ENCODE measurements at regions not wholly inside any gene's neighbourhood (a gene's known extent, or its start where the extent isn't known, plus 50 kb on each side); places are given as distances from the start of the nearest gene placed in this dataset.

DNA sequence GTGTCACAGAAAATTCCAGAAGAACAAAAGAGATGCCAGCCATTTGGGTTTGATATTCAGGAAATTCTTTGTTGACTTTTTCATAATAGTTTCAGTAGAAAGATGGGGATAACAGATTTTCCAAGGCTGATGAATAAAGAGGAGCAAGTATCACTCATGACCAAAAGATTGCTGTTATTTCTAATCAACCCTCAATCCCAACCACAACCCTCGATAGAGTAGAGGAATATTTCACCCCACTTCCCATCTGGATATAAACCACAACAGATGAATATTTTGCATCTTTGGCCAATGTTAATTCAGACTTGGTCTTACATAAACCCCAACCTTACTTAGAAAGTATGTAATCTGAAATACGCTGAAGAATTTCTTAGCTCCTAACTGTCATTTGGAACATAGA is 232.4 kb downstream of the SEC16B start:
- DNase-seq (no peak), ATAC-seq (ENCODE audit: low read depth) (no peak)
- intact Hi-C loops (cut with micrococcal nuclease) = no loop called here
- Histone ChIP-seq H4K5ac (ENCODE audit: low read depth, low read length) (no peak overlapping the region), H3K9me1 (ENCODE audit: insufficient read depth, low read length) (no peaks in the 10 kb centered on the region), H3K79me1 (ENCODE audit: low read depth in 1 of 2, low read length in 2 of 2) (no peaks in the 10 kb centered on the region), H2BK5ac (ENCODE audit: low read depth, low read length, poor library complexity, severe bottlenecking) (no peak overlapping the region), H3K56ac (ENCODE audit: extremely low read depth, insufficient read depth, low read length) (no peak overlapping the region), H3K23ac (ENCODE audit: low read depth, low read length) (no peak overlapping the region), H2BK20ac (ENCODE audit: low read depth, low read length) (no peak overlapping the region), H3K4me1 (ENCODE audit: control insufficient read depth, insufficient read depth, low read length) (no peaks in the 10 kb centered on the region), H3K4me3 (ENCODE audit: insufficient read depth, low read depth, low read length) (no peak overlapping the region), H3K9ac (ENCODE audit: low read depth, low read length) (no peak overlapping the region), H3K14ac (replicated peaks; ENCODE audit: low read depth, low read length) (no peak overlapping the region), H2AFZ (replicated peaks; ENCODE audit: low read length, poor library complexity) (no peak overlapping the region), H4K8ac (ENCODE audit: low read depth in 2 of 2, low read length in 2 of 2) (no peak overlapping the region), H3K4ac (ENCODE audit: low read depth, low read length) (no peak overlapping the region), H4K91ac (ENCODE audit: insufficient read depth, low read depth, low read length) (no peak overlapping the region), H2BK15ac (ENCODE audit: low read depth, low read length) (no peak overlapping the region), H2AK5ac (ENCODE audit: low read depth, low read length) (no peak overlapping the region), H3K27ac (ENCODE audit: insufficient read depth, low read length) (no peak overlapping the region), H2AK9ac (replicated peaks; ENCODE audit: low read depth, low read length, poor library complexity) (no peak overlapping the region), H3K36me3 (ENCODE audit: control insufficient read depth, insufficient read depth, low read length) (no peaks in the 10 kb centered on the region), H3K4me2 (ENCODE audit: low read depth, low read length) (no peak overlapping the region), H2BK120ac (ENCODE audit: low read depth, low read length) (no peak overlapping the region), H3K18ac (ENCODE audit: low read depth, low read length) (no peak overlapping the region), H4K20me1 (ENCODE audit: insufficient read depth, low read length) (no peaks in the 10 kb centered on the region), H3K27me3 (ENCODE audit: control insufficient read depth, insufficient read depth, low read length) (no peaks in the 10 kb centered on the region), H3K9me3 (ENCODE audit: control insufficient read depth, insufficient read depth, low read length) (no peaks in the 10 kb centered on the region)
- dilution Hi-C loops (cut with HindIII; ENCODE audit: low sequenced_read_pairs, unreplicated experiment) = no loop called here
- no peak for TF ChIP-seq SMC3 (IDR thresholded peaks at IDR 0.05; ENCODE audit: low read depth, low read length)
- TF ChIP-seq FOS (IDR thresholded peaks at IDR 0.05; ENCODE audit: low read depth, low read length) = no peak
- no peak for TF ChIP-seq CHD1 (IDR thresholded peaks at IDR 0.05; ENCODE audit: low read depth, low read length)
- TF ChIP-seq, protein P1, sequence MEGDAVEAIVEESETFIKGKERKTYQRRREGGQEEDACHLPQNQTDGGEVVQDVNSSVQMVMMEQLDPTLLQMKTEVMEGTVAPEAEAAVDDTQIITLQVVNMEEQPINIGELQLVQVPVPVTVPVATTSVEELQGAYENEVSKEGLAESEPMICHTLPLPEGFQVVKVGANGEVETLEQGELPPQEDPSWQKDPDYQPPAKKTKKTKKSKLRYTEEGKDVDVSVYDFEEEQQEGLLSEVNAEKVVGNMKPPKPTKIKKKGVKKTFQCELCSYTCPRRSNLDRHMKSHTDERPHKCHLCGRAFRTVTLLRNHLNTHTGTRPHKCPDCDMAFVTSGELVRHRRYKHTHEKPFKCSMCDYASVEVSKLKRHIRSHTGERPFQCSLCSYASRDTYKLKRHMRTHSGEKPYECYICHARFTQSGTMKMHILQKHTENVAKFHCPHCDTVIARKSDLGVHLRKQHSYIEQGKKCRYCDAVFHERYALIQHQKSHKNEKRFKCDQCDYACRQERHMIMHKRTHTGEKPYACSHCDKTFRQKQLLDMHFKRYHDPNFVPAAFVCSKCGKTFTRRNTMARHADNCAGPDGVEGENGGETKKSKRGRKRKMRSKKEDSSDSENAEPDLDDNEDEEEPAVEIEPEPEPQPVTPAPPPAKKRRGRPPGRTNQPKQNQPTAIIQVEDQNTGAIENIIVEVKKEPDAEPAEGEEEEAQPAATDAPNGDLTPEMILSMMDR (conservative IDR thresholded peaks at IDR 0.05; ENCODE audit: low read depth, low read length) = no peak
- no peak for TF ChIP-seq NFE2L2 (IDR thresholded peaks at IDR 0.05; ENCODE audit: low read depth, low read length)
- no peak for TF ChIP-seq CEBPB (IDR thresholded peaks at IDR 0.05; ENCODE audit: low read depth, low read length)
- no peak for TF ChIP-seq POLR2A (IDR thresholded peaks at IDR 0.05; ENCODE audit: low read depth, low read length)
- TF ChIP-seq RFX5 (IDR thresholded peaks at IDR 0.05; ENCODE audit: low read depth, low read length) = no peak
- no peak for TF ChIP-seq RCOR1 (IDR thresholded peaks at IDR 0.05; ENCODE audit: insufficient replicate concordance, low read length)
- TF ChIP-seq RAD21 (IDR thresholded peaks at IDR 0.05; ENCODE audit: low read length) = no peak
- TF ChIP-seq, protein P2, sequence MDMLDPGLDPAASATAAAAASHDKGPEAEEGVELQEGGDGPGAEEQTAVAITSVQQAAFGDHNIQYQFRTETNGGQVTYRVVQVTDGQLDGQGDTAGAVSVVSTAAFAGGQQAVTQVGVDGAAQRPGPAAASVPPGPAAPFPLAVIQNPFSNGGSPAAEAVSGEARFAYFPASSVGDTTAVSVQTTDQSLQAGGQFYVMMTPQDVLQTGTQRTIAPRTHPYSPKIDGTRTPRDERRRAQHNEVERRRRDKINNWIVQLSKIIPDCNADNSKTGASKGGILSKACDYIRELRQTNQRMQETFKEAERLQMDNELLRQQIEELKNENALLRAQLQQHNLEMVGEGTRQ (IDR thresholded peaks at IDR 0.05; ENCODE audit: low read depth, low read length) = no peak
- no peak for TF ChIP-seq ELK1 (IDR thresholded peaks at IDR 0.05; ENCODE audit: borderline replicate concordance, low read depth, low read length)
- no peak for TF ChIP-seq BHLHE40 (IDR thresholded peaks at IDR 0.05; ENCODE audit: low read depth, low read length)
- no peak for TF ChIP-seq MXI1 (IDR thresholded peaks at IDR 0.05; ENCODE audit: borderline replicate concordance, low read depth, low read length)
- TF ChIP-seq MAFK (IDR thresholded peaks at IDR 0.05; ENCODE audit: low read depth, low read length) = no peak
- no peak for TF ChIP-seq MAZ (IDR thresholded peaks at IDR 0.05; ENCODE audit: borderline replicate concordance, low read depth, low read length)
- ChIA-PET CTCF (no interaction called here), POLR2A (ENCODE audit: unreplicated experiment) (no interaction called here)
- no CpG with 5 or more reads among the region's 2 CpGs for WGBS, 2 experiments (ENCODE audit: extremely low coverage in 2 of 2, insufficient read length in 1 of 2)
- in situ Hi-C loops (cut with MboI; ENCODE audit: low sequenced_read_pairs) = no loop called here
- BruUV-seq (replicated peaks) = no TSS peak
